NT2/D1 (cell line): ENCODE measurements at regions not wholly inside any gene's neighbourhood (a gene's known extent, or its start where the extent isn't known, plus 50 kb on each side); places are given as distances from the start of the nearest gene placed in this dataset.

Source experiments
- DNase-seq: peaks from one replicate; pipeline ENCODE4 v3.0.0-alpha.2; 2011; ENCODE audit warnings: low read depth, low spot score
- H3K27me3 ChIP-seq: 2 replicates; pipeline ENCODE4 v1.6.0; 2011; ENCODE audit warnings: mild to moderate bottlenecking; ENCODE audit not compliant: insufficient read length, insufficient read depth
- H3K36me3 ChIP-seq: 2 replicates; pipeline ENCODE4 v1.6.1; 2011; ENCODE audit warnings: mild to moderate bottlenecking, low read length, mixed read lengths; ENCODE audit not compliant: insufficient read depth, insufficient read length
- H3K4me1 ChIP-seq: 2 replicates; pipeline ENCODE4 v1.5.1; 2011; ENCODE audit not compliant: insufficient read depth, insufficient read length
- H3K4me3 ChIP-seq: 2 replicates; pipeline ENCODE4 v1.5.1; 2011; ENCODE audit warnings: low read depth; ENCODE audit not compliant: insufficient read length
- H3K9ac ChIP-seq: 2 replicates; pipeline ENCODE4 v1.6.0; 2011; ENCODE audit warnings: low read depth; ENCODE audit not compliant: insufficient read length
- H3K9me3 ChIP-seq: 2 replicates; pipeline ENCODE4 v1.5.1; 2011; ENCODE audit warnings: mild to moderate bottlenecking, low read length; ENCODE audit not compliant: insufficient read depth
- SUZ12 ChIP-seq: IDR thresholded peaks from 2 replicates; pipeline ENCODE4 v1.6.1; 2011; ENCODE audit not compliant: insufficient read length, insufficient read depth; ENCODE audit errors: extremely low read depth
- YY1 ChIP-seq: IDR thresholded peaks from 2 replicates; pipeline ENCODE4 v1.6.1; 2011; ENCODE audit not compliant: insufficient read length, insufficient read depth
- ZNF274 ChIP-seq: IDR thresholded peaks from 2 replicates; pipeline ENCODE4 v1.6.1; 2011; ENCODE audit warnings: mild to moderate bottlenecking, low read depth, low read length

DNA sequence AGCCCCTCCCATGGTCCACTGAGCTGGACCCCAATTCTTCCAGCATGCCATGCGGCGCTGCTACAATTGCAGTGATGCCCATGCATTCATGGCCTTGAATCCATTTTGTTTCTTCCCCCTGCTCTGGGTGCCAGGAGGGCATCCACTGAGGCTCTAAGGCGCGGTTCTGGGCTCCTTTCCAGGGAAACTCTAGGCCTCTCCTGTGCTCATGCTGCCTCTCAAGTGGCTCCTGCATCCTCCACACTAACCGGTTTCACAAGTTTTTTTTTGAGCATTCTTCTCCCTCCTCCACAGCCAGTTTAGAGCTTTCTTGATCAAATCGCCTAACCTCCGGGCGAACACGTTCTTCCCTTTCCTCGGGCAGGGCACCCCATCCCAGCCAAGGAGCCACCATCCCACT, 69.1 kb upstream of the FLT1 start:
- Histone ChIP-seq H3K36me3 (no peaks in the 10 kb centered on the region), H3K9ac (no peak overlapping the region), H3K4me1 (peaks cover 5% of the 10 kb centered on the region), H3K4me3 (no peak overlapping the region), H3K9me3 (no peaks in the 10 kb centered on the region), H3K27me3 (no peaks in the 10 kb centered on the region)
- TF ChIP-seq YY1 = no peak
- TF ChIP-seq ZNF274 = no peak
- no peak for TF ChIP-seq SUZ12
- DNase-seq = no peak

DNA sequence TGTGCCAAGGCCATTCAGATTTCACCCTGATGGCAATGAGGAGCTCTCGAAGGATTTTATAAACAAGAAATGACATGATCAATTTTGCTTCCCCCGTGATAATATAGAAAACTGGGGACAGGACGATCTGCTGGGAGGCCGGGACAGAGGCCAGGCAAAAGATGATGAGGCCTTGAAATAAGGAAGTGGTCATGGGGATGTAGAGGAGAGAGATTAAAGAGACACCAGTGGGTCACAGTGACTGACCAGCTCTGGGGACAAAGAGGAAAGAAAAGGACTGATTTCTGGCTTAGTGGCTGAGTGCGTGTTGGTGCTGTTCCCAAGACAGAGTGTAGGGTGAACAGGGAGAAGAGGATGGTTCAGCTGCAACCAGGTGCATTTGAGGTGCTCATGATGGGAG, 68.7 kb upstream of the FLT1 start:
- H3K36me3 ChIP-seq = no peaks in the 10 kb centered on the region
- H3K4me3 ChIP-seq = no peak overlapping the region
- TF ChIP-seq YY1 (no peak), ZNF274 (no peak), SUZ12 (no peak)
- no peaks in the 10 kb centered on the region for H3K27me3 ChIP-seq
- H3K4me1 ChIP-seq = peaks cover 7% of the 10 kb centered on the region
- DNase-seq = no peak
- H3K9me3 ChIP-seq = no peaks in the 10 kb centered on the region
- no peak overlapping the region for H3K9ac ChIP-seq

DNA sequence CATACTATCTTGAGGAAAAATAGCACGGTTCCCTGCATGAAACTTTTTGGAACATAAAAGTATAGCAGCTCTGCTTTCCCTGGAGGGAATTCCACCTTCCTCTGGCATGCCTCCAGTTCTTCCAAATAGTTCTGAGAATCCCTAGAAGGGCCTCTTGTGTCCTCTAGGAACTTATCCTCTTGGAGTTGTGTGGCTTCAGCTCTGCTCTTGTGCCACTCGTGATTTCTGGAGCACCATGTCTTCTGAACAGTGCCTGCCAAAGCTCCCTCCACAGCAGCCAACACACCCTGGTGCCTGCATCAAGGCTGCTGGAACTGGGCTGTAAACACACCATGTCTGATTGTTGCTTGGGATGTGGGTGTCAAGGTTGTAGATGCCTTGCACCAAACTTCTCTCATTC, 65.7 kb upstream of the FLT1 start:
- TF ChIP-seq ZNF274 (no peak), SUZ12 (no peak), YY1 (no peak)
- Histone ChIP-seq H3K9ac (no peak overlapping the region), H3K4me3 (no peak overlapping the region), H3K9me3 (no peaks in the 10 kb centered on the region), H3K27me3 (no peaks in the 10 kb centered on the region), H3K4me1 (peaks cover 7% of the 10 kb centered on the region), H3K36me3 (no peaks in the 10 kb centered on the region)
- no peak for DNase-seq

DNA sequence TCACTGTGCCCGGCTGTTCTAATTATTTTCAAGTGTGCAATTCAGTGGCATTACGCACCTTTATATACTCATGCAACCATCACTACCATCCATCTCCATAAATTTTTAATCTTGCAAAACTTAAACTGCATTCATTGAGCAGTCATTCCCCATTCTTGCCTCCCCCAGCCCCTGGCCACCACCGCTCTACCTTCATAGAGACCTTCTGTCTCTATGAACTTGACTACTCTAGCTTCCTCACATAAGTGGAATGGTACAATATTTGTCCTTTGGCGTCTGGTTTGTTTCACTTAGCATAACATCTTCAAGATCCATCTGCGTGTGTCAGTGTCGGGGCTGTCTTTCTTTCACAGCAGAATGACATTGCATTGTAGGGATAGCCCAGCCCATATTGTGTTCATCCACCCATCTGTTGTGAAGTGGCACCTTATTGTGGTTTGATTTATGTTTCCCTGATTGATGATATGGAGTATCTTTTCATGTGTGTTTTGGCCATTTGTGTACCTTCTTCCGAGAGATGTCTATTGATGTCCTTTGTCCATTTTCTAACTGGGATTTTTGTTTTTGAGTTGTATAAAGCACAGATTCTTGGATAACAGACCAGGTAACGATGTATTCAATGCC, 64.8 kb upstream of the FLT1 start:
- no peaks in the 10 kb centered on the region for H3K9me3 ChIP-seq
- TF ChIP-seq ZNF274 = no peak
- no peak for TF ChIP-seq SUZ12
- no peak for TF ChIP-seq YY1
- H3K36me3 ChIP-seq = no peaks in the 10 kb centered on the region
- DNase-seq = no peak
- H3K9ac ChIP-seq = no peak overlapping the region
- no peaks in the 10 kb centered on the region for H3K27me3 ChIP-seq
- no peak overlapping the region for H3K4me3 ChIP-seq
- H3K4me1 ChIP-seq = peaks cover 4% of the 10 kb centered on the region

DNA sequence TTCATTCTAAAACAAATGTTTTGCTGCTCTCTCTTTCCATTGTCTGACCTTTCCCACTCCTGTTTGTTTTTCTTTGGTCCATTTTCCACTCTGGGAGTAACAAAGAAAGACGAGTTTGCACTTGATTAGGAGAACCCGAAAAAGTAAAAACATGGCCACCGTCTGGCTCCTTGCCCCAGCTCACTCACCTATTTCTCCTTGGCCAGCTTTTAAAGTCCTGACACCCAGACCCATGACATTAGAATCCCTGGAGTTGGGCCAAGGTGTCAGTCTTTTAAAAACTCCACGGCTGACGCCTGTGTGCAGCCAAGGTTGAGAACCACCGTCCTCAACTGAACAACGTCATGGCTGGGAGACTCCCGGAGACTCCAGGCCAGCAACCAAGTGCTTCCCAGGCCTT, 63.6 kb upstream of the FLT1 start:
- H3K27me3 ChIP-seq = no peaks in the 10 kb centered on the region
- H3K36me3 ChIP-seq = no peaks in the 10 kb centered on the region
- H3K4me3 ChIP-seq = no peak overlapping the region
- TF ChIP-seq YY1 (no peak), SUZ12 (no peak), ZNF274 (no peak)
- DNase-seq = no peak
- H3K9ac ChIP-seq = no peak overlapping the region
- H3K4me1 ChIP-seq = peaks cover 2% of the 10 kb centered on the region
- H3K9me3 ChIP-seq = no peaks in the 10 kb centered on the region

DNA sequence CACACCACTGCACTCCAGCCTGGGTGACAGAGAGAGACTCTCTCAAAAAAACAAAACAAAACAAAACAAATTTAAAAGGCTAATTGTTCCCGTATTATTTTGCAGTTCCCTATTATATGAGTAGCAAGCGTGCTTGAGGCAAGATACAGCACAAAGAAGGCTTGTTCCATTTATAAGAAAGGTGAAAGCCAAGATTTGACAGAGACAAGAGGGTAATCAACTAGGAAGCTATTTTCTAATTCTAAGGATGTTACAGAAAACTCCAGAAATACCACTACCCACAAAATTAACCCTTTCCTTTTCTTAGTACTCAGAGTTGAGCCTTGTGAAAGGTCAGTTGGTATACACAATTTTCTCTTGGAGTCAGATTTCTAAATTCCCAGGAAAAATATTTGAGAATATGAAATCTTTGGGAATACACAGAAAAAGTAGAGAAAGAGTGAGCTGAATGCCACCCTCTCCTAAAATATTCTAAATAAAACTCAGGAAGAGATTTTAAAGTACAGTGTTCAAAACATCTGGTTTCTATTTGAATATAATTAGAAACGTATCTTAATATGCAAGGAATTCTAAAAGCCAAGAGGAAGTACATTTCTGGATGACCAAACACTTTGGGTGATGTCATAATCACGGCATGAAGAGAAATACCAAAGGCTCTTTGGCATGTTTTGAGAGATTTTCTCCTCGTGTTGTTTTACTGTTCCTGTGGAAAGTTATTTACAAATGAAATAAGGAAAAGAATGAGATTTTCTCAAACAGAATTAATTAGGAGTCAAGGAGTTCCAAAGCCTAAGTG, 63.0 kb upstream of the FLT1 start:
- DNase-seq = no peak
- H3K27me3 ChIP-seq = no peaks in the 10 kb centered on the region
- peaks cover 4% of the 10 kb centered on the region for H3K4me1 ChIP-seq
- TF ChIP-seq ZNF274 (no peak), YY1 (no peak), SUZ12 (no peak)
- no peak overlapping the region for H3K4me3 ChIP-seq
- H3K36me3 ChIP-seq = no peaks in the 10 kb centered on the region
- H3K9me3 ChIP-seq = no peaks in the 10 kb centered on the region
- no peak overlapping the region for H3K9ac ChIP-seq

DNA sequence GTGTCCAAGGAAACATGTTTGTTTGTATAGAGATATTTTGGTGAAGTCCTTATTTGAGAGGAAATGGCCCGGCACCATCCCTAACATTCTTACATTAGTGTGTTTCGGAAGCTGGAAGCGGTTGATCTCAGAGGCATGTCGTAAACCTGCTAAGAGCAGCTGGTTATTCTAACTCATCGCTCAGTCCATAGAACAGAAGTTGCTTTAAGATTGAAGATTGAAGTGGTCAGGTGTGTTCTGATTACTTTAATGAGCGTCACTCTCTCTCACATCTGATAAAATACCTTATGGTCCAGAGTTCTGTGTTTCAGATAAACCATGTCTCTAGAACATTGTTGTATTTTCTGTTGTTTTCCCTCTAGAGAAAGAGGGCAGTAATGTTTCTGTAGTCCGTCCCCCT, 60.2 kb upstream of the FLT1 start:
- no peak for DNase-seq

More for the DNA sequence above, 60.2 kb upstream of the FLT1 start:
- Histone ChIP-seq H3K36me3 (no peaks in the 10 kb centered on the region), H3K4me3 (no peak overlapping the region), H3K9ac (no peak overlapping the region), H3K27me3 (no peaks in the 10 kb centered on the region), H3K4me1 (peaks cover 4% of the 10 kb centered on the region), H3K9me3 (no peaks in the 10 kb centered on the region)
- TF ChIP-seq YY1 (no peak), ZNF274 (no peak), SUZ12 (no peak)
